HCT116 (cell line): ENCODE measurements at regions not wholly inside any gene's neighbourhood (a gene's known extent, or its start where the extent isn't known, plus 50 kb on each side); places are given as distances from the start of the nearest gene placed in this dataset.

Experiments
- ATAC-seq: fragments of 200-7000 bp; cut with Tn5 transposase; 2 replicates; pipeline ENCODE4 v1.9.1; 2020; ENCODE audit warnings: mild to moderate bottlenecking, moderate library complexity
- BruUV-seq: library from RNA; stranded (reverse); fragments of 400-500 nt; replicated peaks from 2 replicates; lab custom pipeline; 2021; lab: Mats Ljungman, UMichigan
- CTCF ChIA-PET: fragments of 300-600 bp; sonication (Branson Sonifier 250); formaldehyde crosslinking; loops from one replicate; lab custom pipeline; 2021; ENCODE audit warnings: antibody characterized with exemption; lab: Charles Lee
- POLR2A ChIA-PET: fragments of 300-600, 350-600 bp; sonication (Branson Sonifier 250); formaldehyde crosslinking; loops from one replicate; lab custom pipeline; 2021; ENCODE audit warnings: antibody characterized with exemption; lab: Charles Lee
- RAD21 ChIA-PET, 2 experiments: fragments of 300-600 bp; sonication (Branson Sonifier 250); formaldehyde crosslinking; loops; one replicate each; lab custom pipeline; 2023; ENCODE audit warnings: low total read pairs in 2 of 2; ENCODE audit not compliant: uncharacterized antibody in 2 of 2, unreplicated experiment in 2 of 2, low non-redundant PET in 1 of 2; lab: Charles Lee
- DNase-seq: peaks from one replicate; pipeline ENCODE4 v3.0.0-alpha.2; 2010; ENCODE audit warnings: low read depth, low spot score
- H2AFZ ChIP-seq: fragments of 200-600 bp; shearing (Covaris generic), sonication (generic); 2 replicates; pipeline ENCODE4 v1.6.1; 2017; ENCODE audit warnings: low read depth, mixed run types, mixed read lengths, antibody characterized with exemption, low read length; ENCODE audit not compliant: poor library complexity, severe bottlenecking
- H3K27ac ChIP-seq: 2 replicates; pipeline ENCODE4 v1.5.1; 2012; ENCODE audit warnings: low read depth, low read length
- H3K27me3 ChIP-seq: fragments of 200-600 bp; sonication (generic); 2 replicates; pipeline ENCODE4 v1.6.1; 2016; ENCODE audit warnings: mixed run types, low read length, mixed read lengths; ENCODE audit not compliant: insufficient read depth
- H3K36me3 ChIP-seq, 2 experiments: fragments of 200-500 bp in 1 of 2; fragments of 200-600 bp in 1 of 2; sonication (Bioruptor generic) in 1 of 2; sonication (generic) in 1 of 2; 2 replicates each; pipeline versions ENCODE4 v1.5.1 to v1.6.1; 2014 to 2016; ENCODE audit warnings: low read length in 2 of 2, inconsistent platforms in 1 of 2, mixed read lengths in 1 of 2, mixed run types in 1 of 2; ENCODE audit not compliant: insufficient read depth in 2 of 2, control insufficient read depth in 1 of 2
- H3K4me1 ChIP-seq, 2 experiments: fragments of 200-600 bp in 1 of 2; sonication (generic) in 1 of 2; 2 replicates each; pipeline versions ENCODE4 v1.5.1 to v1.6.1; 2012 to 2017; ENCODE audit warnings: low read length in 2 of 2, inconsistent platforms in 1 of 2, mild to moderate bottlenecking in 1 of 2, mixed read lengths in 1 of 2, mixed run types in 1 of 2, moderate library complexity in 1 of 2; ENCODE audit not compliant: insufficient read depth in 2 of 2, control insufficient read depth in 1 of 2
- H3K4me2 ChIP-seq: fragments of 200-600 bp; sonication (generic); 2 replicates; pipeline ENCODE4 v1.6.1; 2017; ENCODE audit warnings: mixed run types, low read length, mixed read lengths
- H3K4me3 ChIP-seq, 2 experiments: fragments of 200-600 bp in 1 of 2; sonication (generic) in 1 of 2; replicated peaks in 1 of 2; 2 replicates each; pipeline ENCODE4 v1.5.1; 2011 to 2016; ENCODE audit warnings: low read length in 2 of 2, control low read depth in 1 of 2, low read depth in 1 of 2, mild to moderate bottlenecking in 1 of 2, mixed read lengths in 1 of 2, mixed run types in 1 of 2
- H3K79me2 ChIP-seq: fragments of 200-600 bp; sonication (generic); 2 replicates; pipeline ENCODE4 v1.6.1; 2017; ENCODE audit warnings: mild to moderate bottlenecking, mixed run types, low read length, moderate library complexity, mixed read lengths; ENCODE audit not compliant: insufficient read depth
- H3K9ac ChIP-seq: fragments of 200-600 bp; sonication (generic); 2 replicates; pipeline ENCODE4 v1.6.1; 2016; ENCODE audit warnings: low read length, mixed read lengths
- H3K9me2 ChIP-seq: fragments of 200-600 bp; sonication (generic), shearing (Covaris generic); 2 replicates; pipeline ENCODE4 v1.6.1; 2017; ENCODE audit warnings: mixed run types, mild to moderate bottlenecking, moderate library complexity; ENCODE audit not compliant: insufficient read depth
- H3K9me3 ChIP-seq, 2 experiments: fragments of 200-500 bp in 1 of 2; fragments of 200-600 bp in 1 of 2; sonication (Bioruptor generic) in 1 of 2; sonication (generic) in 1 of 2; 2 replicates each; pipeline ENCODE4 v1.6.1; 2014 to 2017; ENCODE audit warnings: low read length in 2 of 2, mixed read lengths in 2 of 2, inconsistent platforms in 1 of 2, low read depth in 1 of 2, mild to moderate bottlenecking in 1 of 2, mixed run types in 1 of 2, moderate library complexity in 1 of 2; ENCODE audit not compliant: control insufficient read depth in 1 of 2, insufficient read depth in 1 of 2
- H4K20me1 ChIP-seq: fragments of 200-600 bp; sonication (generic), shearing (Covaris generic); 2 replicates; pipeline ENCODE4 v1.6.1; 2017; ENCODE audit warnings: mixed run types, mild to moderate bottlenecking, moderate library complexity; ENCODE audit not compliant: insufficient read depth
- CEBPB ChIP-seq: IDR thresholded peaks from 2 replicates; pipeline ENCODE4 v1.6.1; 2012; ENCODE audit warnings: low read depth
- EGR1 ChIP-seq: IDR thresholded peaks from 2 replicates; pipeline ENCODE4 v1.6.1; 2012; ENCODE audit warnings: low read depth
- ELF1 ChIP-seq: IDR thresholded peaks from 2 replicates; pipeline ENCODE4 v1.6.1; 2012; ENCODE audit warnings: low read depth, borderline replicate concordance
- EZH2 ChIP-seq: fragments of 200-600 bp; sonication (generic); IDR thresholded peaks from 2 replicates; pipeline ENCODE4 v1.6.1; 2017; ENCODE audit warnings: antibody characterized with exemption, mixed run types
- EZH2phosphoT487 ChIP-seq: fragments of 200-600 bp; IDR thresholded peaks from 2 replicates; pipeline ENCODE4 v1.6.1; 2018; ENCODE audit warnings: antibody characterized with exemption, borderline replicate concordance
- JUND ChIP-seq: IDR thresholded peaks from 2 replicates; pipeline ENCODE4 v1.6.1; 2012
- POLR2AphosphoS5 ChIP-seq: IDR thresholded peaks from 2 replicates; pipeline ENCODE4 v1.6.1; 2011; ENCODE audit warnings: mild to moderate bottlenecking, low read depth, low read length, moderate library complexity
- RAD21 ChIP-seq: IDR thresholded peaks from 2 replicates; pipeline ENCODE4 v1.6.1; 2012; ENCODE audit warnings: low read depth, mild to moderate bottlenecking
- SIN3A ChIP-seq: IDR thresholded peaks from 2 replicates; pipeline ENCODE4 v1.6.1; 2012; ENCODE audit warnings: low read depth
- SRF ChIP-seq: IDR thresholded peaks from 2 replicates; pipeline ENCODE4 v1.6.1; 2012; ENCODE audit warnings: low read depth
- YY1 ChIP-seq: IDR thresholded peaks from 2 replicates; pipeline ENCODE4 v1.6.1; 2011; ENCODE audit warnings: low read length, low read depth, moderate library complexity, mild to moderate bottlenecking; ENCODE audit not compliant: insufficient replicate concordance; ENCODE audit errors: extremely low read depth
- ZFX ChIP-seq: fragments of 450-650 bp; IDR thresholded peaks from 2 replicates; pipeline ENCODE4 v1.6.1; 2017
- ZNF274 ChIP-seq: fragments of 200-500 bp; sonication (Bioruptor generic); IDR thresholded peaks from 2 replicates; pipeline ENCODE4 v1.6.1; 2014; ENCODE audit warnings: mild to moderate bottlenecking, low read depth, low read length, inconsistent platforms
- intact Hi-C: fragments of 100-400 bp; cut with micrococcal nuclease; formaldehyde crosslinking; loops from 2 replicates; pipeline ENCODE4 v1.10.0; 2022
- TF ChIP-seq, protein P1 (sequence below): IDR thresholded peaks from 2 replicates; pipeline ENCODE4 v1.6.1; 2012
- TF ChIP-seq, protein P2 (sequence below): IDR thresholded peaks from 2 replicates; pipeline ENCODE4 v1.6.1; 2012
- TF ChIP-seq, protein P3 (sequence below): IDR thresholded peaks from 2 replicates; pipeline ENCODE4 v1.6.1; 2011; ENCODE audit warnings: mild to moderate bottlenecking, low read length, moderate library complexity; ENCODE audit not compliant: insufficient replicate concordance; ENCODE audit errors: extremely low read depth

DNA sequence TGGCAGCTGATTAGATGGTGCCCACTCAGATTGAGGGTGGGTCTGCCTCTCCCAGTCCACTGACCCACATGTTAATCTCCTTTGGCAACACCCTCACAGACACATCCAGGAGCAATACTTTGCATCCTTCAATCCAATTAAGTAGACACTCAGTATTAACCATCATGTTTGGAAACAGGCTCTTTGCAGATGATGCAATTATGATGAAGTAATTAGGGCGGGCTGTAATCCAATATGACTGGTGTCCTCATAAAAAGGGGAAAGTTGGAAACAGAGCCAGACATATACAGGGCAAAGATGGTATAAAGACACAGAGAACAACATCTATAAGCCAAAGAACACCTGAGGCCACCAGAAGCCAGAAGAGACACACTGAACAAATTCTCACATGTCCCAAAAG, 658.6 kb downstream of the CCSER2 start:
- Histone ChIP-seq H2AFZ (no peak overlapping the region), H3K4me3 (no peak overlapping the region), H3K27ac (no peak overlapping the region), H3K36me3 (no peaks in the 10 kb centered on the region), H3K79me2 (no peaks in the 10 kb centered on the region), H3K9me2 (no peaks in the 10 kb centered on the region), H4K20me1 (no peaks in the 10 kb centered on the region), H3K9me3 (no peaks in the 10 kb centered on the region), H3K9ac (no peak overlapping the region), H3K27me3 (peaks cover 25% of the 10 kb centered on the region), H3K4me2 (no peak overlapping the region), H3K4me1 (no peaks in the 10 kb centered on the region)
- ATAC-seq, result no peak
- POLR2A ChIA-PET, result no interaction called here
- RAD21 ChIA-PET, result no interaction called here
- no peak for DNase-seq
- intact Hi-C loops, result no loop called here
- TF ChIP-seq, protein P1, sequence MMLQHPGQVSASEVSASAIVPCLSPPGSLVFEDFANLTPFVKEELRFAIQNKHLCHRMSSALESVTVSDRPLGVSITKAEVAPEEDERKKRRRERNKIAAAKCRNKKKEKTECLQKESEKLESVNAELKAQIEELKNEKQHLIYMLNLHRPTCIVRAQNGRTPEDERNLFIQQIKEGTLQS, result no peak
- TF ChIP-seq EGR1 (no peak), EZH2 (no peak), ELF1 (no peak), JUND (no peak), EZH2phosphoT487 (no peak), CEBPB (no peak), ZNF274 (no peak), ZFX (no peak), RAD21 (no peak), POLR2AphosphoS5 (no peak), SRF (no peak), SIN3A (no peak), YY1 (no peak)
- TF ChIP-seq, protein P2, sequence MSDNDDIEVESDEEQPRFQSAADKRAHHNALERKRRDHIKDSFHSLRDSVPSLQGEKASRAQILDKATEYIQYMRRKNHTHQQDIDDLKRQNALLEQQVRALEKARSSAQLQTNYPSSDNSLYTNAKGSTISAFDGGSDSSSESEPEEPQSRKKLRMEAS, result no peak
- TF ChIP-seq, protein P3, sequence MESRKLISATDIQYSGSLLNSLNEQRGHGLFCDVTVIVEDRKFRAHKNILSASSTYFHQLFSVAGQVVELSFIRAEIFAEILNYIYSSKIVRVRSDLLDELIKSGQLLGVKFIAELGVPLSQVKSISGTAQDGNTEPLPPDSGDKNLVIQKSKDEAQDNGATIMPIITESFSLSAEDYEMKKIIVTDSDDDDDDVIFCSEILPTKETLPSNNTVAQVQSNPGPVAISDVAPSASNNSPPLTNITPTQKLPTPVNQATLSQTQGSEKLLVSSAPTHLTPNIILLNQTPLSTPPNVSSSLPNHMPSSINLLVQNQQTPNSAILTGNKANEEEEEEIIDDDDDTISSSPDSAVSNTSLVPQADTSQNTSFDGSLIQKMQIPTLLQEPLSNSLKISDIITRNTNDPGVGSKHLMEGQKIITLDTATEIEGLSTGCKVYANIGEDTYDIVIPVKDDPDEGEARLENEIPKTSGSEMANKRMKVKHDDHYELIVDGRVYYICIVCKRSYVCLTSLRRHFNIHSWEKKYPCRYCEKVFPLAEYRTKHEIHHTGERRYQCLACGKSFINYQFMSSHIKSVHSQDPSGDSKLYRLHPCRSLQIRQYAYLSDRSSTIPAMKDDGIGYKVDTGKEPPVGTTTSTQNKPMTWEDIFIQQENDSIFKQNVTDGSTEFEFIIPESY, result no peak
- CTCF ChIA-PET, result no interaction called here
- BruUV-seq, result no TSS peak
